Adrenal gland (tissue), 5 donors: ENCODE measurements at regions not wholly inside any gene's neighbourhood (a gene's known extent, or its start where the extent isn't known, plus 50 kb on each side); places are given as distances from the start of the nearest gene placed in this dataset.

Source experiments
- POLR2A ChIP-seq, 2 donors: fragments of 450-650 bp; IDR thresholded peaks; one replicate each; pipeline ENCODE4 v1.6.1; 2017; ENCODE audit warnings: antibody characterized with exemption in 2 of 2, mild to moderate bottlenecking in 2 of 2, moderate library complexity in 1 of 2
- TF ChIP-seq, protein P1 (sequence below), 6 experiments: fragments of 450-650 bp in 4 of 6; fragments of 200-600 bp in 2 of 6; sonication (generic) in 1 of 6; IDR thresholded peaks; 1 replicate in 5 of 6; 2 replicates in 1 of 6; pipeline versions ENCODE4 v1.5.1 to v1.8.0; 2016 to 2021; ENCODE audit warnings: antibody characterized with exemption in 6 of 6, mild to moderate bottlenecking in 2 of 6, moderate library complexity in 1 of 6
- donor health status: DM: no; HTN: no; CAD: no.

GRCh38 chr4:38366997-38367396 is 297.0 kb upstream of the KLF3 start:
- TF ChIP-seq, protein P1, sequence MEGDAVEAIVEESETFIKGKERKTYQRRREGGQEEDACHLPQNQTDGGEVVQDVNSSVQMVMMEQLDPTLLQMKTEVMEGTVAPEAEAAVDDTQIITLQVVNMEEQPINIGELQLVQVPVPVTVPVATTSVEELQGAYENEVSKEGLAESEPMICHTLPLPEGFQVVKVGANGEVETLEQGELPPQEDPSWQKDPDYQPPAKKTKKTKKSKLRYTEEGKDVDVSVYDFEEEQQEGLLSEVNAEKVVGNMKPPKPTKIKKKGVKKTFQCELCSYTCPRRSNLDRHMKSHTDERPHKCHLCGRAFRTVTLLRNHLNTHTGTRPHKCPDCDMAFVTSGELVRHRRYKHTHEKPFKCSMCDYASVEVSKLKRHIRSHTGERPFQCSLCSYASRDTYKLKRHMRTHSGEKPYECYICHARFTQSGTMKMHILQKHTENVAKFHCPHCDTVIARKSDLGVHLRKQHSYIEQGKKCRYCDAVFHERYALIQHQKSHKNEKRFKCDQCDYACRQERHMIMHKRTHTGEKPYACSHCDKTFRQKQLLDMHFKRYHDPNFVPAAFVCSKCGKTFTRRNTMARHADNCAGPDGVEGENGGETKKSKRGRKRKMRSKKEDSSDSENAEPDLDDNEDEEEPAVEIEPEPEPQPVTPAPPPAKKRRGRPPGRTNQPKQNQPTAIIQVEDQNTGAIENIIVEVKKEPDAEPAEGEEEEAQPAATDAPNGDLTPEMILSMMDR (IDR thresholded peaks at IDR 0.05) = no peak
- TF ChIP-seq POLR2A (IDR thresholded peaks at IDR 0.05) = no peak
